ENCODE measurements at regions not wholly inside any gene's neighbourhood (a gene's known extent, or its start where the extent isn't known, plus 50 kb on each side); places are given as distances from the start of the nearest gene placed in this dataset.
"Not testable (repeated sequence)": the region's sequence is repeated elsewhere in the genome, so short reads cannot be mapped to it uniquely, and the experiment has no call there.

DNA sequence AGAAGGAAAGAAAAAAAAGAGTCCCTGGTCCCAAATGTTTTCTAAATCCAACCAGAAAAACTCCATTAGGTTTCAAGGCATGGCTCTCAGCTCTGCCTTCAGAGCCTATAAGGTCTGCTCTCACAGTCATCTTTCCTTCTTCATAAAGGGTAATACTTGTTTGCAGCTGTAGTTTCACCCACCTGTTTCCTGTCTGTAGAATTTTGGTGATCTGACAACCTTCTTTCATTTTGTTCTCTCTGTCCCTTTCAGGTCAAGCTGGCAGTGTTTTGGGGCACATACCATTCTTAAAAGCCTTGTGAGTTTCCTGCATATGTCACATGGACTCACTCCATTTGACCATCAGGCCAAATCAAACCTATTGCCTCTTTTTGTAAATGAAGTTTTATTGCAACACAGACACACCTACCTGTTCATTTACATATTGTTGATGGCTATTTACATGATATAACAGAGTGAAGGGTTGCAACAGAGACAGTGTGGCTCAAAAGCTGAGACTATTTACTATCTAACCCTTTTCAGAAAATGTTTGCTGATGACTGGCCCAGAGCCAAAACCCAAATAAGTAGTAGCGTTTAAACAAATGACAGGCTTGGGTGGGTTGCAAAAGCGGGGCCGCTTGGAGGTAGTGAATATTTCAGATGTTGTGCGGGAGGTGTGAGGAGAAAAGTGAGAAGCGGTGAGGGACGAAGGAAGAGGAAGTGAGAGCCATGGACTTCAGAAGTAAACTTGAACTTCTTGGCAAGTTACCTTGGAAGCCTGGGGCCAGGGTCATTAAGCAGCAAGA is 292.7 kb upstream of the PROK2 start:
- no peak for DNase-seq (ENCODE audit: low read depth in 2 of 2, low spot score in 1 of 2)

DNA sequence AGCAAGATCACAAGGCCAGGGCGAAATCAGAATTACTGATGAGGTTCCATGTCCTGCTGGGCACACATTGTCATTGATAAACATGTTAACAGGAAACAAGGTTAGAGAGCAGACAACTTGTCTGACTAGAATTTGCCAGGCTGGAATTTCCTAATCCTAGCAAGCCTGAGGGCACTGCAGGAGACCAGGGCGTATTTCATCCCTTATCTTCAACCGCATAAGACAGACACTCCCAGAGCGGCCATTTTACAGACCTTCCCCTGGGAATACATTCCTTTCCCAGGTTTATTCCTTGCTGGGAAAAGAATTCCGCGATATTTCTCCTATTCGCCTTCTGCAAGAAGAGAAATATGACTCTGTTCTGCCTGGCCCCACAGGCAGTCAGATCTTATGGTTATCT is 290.9 kb upstream of the PROK2 start:
- DNase-seq (ENCODE audit: low read depth in 2 of 2, low spot score in 1 of 2): not testable (repeated sequence)

DNA sequence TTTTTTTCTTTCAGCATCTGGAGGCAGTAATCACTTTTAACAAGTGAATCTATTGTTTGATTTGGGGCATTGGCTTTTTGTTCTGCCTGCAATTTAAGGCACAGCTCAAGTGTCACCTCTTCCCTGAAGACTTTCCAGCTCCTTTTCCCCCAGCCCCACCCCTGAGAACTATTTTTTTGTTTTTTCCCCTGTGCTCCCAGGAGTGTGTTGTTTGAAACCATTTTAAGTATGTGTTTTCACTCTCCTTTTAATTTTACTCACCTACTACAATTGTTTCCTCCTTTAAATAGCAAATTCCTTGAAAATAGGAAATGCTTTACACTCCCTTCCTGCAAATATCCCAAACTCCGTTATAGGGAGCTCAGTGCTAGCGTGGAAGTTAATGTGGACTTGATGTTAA is 286.7 kb upstream of the PROK2 start:
- no peak for DNase-seq (ENCODE audit: low read depth in 2 of 2, low spot score in 1 of 2)

DNA sequence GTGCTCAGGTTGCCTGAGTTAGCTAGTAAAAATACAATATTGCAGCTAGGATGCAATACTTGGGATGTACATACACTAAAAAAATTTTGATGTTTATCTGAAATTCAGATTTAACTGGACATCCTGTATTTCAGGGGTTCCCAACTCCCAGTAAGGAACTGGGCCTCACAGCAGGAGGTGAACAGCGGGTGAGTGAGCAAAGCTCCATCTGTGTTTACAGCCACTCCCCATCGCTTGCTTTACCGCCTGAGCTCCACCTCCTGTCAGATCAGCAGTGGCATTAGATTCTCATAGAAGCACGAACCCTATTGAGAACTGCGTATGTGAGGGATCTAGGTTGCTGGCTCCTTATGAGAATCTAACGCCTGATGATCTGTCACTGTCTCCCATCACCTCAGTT is 285.1 kb upstream of the PROK2 start:
- DNase-seq (ENCODE audit: low read depth in 2 of 2, low spot score in 1 of 2): no peak

DNA sequence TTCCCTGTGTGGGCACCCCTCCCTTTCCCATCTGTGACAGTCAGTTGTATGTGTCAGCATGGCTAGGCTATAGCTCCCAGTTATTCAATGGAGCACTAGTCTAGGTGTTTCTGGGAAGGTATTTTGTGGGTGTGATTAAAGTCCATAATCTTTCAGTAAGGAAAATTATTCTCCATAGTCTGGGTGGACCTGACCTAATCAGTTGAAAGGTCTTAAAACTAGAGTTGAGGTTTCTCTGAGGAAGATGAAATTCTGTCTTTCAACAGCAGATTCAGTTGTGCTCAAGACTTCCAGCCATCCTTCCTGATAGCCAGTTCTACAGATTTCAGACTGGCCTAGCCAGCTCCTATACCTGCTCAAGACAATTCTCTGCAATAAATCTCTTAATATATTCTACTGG is 284.6 kb upstream of the PROK2 start:
- DNase-seq (ENCODE audit: low read depth in 2 of 2, low spot score in 1 of 2): no peak

DNA sequence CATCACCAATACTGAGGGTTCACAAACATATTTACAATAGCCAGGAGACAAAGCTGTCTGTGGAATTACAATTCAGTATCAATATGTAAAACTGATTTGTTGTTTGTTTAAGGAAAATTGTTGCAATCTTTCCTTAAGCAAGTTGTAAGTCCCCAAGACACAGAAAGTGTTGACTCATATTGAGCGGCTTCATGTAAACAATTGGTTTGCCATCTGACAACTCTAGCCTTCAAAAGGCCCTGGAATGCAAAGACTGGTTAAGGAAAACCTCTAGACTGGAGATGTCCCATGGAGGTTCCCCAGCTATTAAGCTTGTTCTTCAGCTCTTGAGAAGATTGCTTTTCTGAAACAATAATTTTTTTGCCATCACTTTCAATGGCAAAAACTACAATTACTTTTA is 283.7 kb upstream of the PROK2 start:
- no peak for DNase-seq (ENCODE audit: low read depth in 2 of 2, low spot score in 1 of 2)

DNA sequence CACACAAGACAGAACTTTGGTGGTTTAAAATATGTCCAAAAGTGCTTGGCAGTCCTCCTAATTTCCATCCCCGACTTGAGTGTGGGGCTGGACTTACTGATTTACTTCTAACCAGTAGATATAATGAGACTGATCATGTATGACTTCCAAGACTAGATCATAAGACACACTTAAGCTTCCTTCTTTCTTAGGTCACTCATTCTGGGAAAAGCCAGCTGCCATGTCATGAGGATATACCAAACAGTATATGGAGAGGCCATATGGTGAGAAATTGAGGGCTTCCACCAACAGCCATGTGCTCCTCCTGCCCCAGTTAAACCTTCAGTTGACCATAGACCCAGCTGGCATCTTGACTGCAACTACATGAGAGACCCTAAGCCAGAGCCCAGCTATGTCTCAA is 282.8 kb upstream of the PROK2 start:
- no peak for DNase-seq (ENCODE audit: low read depth in 2 of 2, low spot score in 1 of 2)

DNA sequence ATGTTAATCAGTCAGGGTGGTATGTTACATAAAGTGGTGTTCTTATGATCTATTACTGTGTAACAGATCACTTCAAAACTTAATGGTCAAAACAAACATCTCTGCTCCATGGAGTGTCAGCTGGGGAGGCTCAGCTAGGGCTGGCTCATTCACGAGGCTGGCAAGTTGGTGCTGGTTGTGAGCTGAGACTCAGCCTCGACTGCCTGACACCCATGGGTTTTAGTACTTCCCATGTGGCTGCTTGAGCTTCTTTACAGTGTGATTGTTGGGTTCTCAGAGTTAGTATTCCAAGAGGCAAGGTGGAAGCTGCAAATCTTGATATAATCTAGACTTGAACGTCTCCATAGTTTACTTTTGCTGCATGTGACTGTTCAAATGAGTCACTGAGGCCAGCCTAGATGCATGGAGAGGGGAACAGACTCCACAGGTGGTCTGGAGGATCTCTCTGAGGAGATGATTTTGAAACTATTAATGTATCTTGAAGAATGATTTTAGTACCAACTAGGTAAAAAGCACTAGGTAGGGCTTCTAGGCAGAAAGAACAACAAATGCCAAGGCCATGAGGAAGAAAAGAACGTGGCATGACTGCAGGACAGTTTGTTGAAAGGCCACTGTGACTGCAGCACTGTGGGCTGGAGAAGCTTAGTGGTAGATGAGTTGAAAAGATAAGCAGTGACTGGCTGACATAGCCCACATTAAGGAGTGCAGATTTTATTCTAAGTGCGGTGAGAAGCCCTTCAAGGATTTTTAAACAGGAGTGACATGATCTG is 281.1 kb upstream of the PROK2 start:
- DNase-seq (ENCODE audit: low read depth in 2 of 2, low spot score in 1 of 2): no peak

DNA sequence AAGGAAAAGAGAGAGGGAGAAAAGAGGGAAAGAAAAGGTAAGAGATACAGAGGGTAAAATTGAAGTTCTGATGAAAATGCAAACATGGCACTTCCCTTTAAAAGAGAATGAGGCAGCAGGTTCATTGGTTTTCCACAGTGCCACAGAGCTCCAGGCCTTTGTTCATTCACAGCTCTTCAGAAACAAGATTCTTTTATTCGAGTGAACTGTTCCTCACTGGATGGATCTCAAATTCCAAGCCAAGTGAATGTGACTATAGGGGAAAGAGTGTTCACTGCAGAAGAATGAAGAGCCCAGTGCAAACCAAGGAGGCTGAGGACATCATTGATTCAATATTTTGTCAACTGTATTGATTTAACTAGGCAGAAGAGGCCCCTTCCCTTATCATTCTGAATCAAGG is 280.3 kb upstream of the PROK2 start:
- no peak for DNase-seq (ENCODE audit: low read depth in 2 of 2, low spot score in 1 of 2)

DNA sequence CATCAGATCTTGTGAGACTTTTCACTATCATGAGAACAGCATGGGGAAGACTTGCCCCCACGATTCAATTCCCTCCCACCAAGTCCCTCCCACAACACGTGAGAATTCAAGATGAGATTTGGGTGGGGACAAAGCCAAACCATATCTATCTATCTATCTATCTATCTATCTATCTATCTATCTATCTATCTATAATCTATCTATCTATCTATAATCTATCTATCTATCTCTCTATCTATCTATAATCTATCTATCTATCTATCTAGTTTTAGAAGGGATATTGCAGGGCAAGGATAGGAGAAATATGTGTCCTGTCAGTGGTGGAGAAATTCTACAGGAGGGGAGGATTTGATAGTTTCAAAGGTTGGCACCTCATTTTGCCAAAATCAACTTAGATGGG is 279.8 kb upstream of the PROK2 start:
- not testable (repeated sequence) for DNase-seq (ENCODE audit: low read depth in 2 of 2, low spot score in 1 of 2)

DNA sequence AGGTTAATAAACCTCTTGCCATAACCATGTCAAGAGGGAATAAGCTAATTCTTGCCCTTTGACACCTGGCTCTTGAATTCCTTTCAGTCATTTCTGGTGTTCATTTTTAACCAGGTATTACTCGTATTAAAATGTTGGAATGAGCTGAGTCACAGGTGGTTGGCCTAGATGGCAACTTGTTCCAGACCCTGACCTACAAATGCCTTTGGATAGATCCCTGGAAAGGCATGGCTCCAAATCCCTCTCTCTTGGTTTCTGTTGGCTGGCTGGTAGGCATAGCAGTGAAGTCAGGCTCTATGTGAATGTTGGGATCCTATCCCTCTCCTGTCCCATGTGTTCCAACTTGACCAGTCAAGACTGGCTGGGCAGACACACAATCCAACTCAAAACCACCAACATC is 277.1 kb upstream of the PROK2 start:
- DNase-seq (ENCODE audit: low read depth in 2 of 2, low spot score in 1 of 2): no peak

DNA sequence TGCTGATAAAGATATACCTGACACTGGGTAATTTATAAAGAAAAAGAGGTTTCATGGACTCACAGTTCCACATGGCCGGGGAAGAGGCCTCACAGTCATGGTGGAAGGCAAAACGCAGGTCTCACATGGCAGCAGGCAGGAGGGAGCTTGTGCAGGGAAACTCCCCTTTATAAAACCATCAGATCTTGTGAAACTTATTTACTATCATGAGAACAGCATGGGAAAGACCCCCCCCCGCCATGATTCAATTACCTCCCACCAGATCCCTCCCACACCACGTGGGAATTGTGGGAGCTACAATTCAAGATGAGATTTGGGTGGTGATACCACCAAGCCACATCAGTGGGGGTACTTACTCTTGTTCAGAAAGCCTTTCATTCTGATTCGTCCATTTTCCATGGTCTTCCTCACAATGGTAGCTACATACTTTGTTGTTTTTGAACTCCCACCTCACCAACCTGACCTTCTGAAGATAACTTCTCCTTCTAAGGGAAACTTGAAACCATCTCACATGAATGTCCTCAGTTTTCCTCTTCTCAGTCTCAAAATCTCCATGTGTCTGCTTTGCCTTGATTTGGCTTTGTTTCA is 275.6 kb upstream of the PROK2 start:
- no peak for DNase-seq (ENCODE audit: low read depth in 2 of 2, low spot score in 1 of 2)

DNA sequence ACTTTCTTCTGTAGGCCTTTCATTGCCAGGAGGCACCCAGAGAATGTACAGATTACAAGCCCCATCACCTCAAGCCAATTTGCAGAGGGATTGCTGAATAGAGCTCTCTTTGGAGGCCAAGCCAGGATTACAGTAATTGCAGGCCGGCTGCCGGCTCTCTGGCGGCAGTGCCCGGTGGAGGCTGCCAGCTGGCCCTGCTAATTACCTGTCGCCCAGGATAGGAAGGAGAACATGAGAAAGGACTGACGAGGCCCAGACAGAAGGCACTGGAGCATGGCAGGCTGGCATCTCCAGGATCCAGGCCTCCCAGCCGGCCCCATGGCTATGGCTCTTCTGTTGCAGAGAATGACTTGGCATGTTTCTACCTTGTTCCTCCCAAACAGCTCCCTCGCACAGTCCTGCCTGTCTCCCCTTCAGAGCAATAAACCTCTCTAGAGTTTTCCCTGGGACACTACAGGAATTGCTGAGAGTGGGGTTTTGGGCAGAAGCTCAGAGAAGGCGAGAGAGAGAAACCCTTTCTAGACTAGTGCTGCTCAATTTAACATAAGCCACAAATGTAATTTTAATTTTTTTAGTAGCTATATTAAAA is 273.6 kb upstream of the PROK2 start:
- no peak for DNase-seq (ENCODE audit: low read depth in 2 of 2, low spot score in 1 of 2)

DNA sequence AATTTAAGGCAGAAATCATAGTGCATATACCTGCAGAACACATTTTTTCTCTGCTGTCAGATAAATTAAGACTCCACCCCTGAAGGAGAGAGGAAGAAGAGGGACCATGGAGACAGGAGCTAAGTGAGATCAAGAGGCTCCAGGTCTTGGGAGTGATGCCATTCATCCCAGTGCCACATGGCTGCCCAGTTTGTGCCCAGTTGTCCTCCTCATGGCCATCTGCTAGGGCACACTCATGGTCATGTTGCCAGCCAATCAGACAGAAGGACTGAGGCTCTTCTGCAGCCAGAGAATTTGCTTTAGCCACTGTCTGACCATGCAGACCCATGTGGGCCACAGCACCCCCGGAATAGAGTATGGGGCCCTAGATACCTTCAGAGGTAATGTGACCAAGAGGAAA is 270.5 kb upstream of the PROK2 start:
- no peak for DNase-seq (ENCODE audit: low read depth in 2 of 2, low spot score in 1 of 2)

DNA sequence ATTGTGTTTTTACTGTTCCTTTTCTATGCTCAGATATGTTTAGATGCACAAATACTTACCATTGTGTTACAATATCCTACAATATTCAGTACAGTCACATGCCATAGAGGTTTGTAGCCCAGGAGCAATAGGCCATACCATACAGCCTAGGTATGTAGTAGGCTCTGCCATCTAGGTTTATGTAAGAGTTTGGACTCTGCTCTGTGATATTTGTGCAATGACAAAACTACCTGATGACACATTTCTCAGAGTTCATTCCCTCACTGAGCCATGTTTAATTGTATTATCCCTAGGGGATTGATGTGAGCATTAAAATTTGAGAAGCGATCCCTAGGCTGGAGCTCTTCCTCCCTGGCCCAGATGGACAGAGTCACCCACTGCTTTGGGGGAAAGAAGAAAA is 270.0 kb upstream of the PROK2 start:
- DNase-seq (ENCODE audit: low read depth in 2 of 2, low spot score in 1 of 2): no peak

DNA sequence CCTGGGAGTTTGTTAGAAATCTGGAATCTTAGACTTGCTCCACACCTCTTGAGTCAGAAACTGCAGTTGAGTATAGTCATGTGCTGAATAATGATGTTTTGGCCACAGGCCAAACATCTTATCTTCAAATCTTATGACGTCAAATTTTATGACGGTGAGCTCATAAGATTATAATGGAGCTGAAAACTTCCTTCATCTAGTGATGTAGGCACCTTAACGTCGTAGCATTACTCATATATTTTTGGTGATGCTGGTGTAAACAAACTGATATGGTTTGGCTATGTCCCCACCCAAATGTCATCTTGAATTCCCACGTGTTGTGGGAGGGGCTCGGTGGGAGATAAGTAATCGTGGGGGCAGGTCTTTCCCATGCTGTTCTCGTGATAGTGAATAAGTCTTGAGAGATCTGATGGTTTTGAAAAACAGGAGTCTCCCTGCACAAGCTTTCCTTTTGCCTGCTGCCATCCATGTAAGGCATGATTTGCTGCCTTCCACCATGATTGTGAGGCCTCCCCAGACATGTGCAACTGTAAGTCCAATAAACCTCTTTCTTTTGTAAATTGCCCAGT is 268.0 kb upstream of the PROK2 start:
- no peak for DNase-seq (ENCODE audit: low read depth in 2 of 2, low spot score in 1 of 2)

DNA sequence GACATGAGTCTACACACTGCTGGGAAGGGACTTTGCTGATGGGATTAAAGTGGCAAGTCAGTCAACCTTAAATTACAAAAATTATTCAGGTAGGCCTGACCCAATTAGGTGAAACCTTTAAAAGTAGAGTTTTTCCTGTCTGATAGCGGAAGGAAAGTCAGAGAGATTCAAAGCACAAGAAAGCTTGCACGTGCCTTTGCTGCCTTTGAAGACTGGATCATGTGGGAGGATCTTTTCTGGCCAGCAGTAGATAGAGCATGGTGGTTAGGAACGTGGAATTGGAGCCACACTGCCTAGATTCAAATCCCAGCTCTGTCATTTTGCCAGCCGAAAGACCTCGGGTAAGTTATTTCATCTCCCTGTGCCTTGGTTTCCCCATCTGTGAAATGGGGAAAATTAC is 265.8 kb upstream of the PROK2 start:
- no peak for DNase-seq (ENCODE audit: low read depth in 2 of 2, low spot score in 1 of 2)

DNA sequence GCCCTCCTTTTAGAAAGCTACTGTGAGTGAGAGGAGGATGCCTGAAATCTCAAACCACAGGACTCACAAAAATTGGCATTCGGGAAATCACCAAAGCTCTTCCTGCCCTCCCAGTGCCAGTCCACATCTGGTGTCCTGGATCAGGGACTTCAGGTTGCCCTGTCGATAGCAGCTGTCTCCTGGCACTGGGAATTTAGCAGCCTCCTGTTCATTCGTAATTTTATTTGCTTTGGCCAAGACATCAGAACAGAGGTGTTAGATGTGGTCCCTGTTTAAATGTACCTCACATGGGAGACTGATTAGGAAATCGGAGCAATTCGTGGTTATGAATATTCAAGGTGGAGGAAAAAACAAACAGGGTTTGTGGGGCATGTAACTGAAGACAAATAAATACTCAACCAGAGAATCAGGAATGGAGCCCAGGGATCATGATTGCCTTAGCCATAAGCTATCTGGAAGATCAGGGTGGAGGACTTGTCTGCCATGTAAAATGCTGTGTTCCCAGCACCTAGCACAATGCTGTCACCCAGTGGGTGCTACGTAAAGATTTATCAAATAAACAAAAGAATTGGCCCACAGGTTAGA is 265.2 kb upstream of the PROK2 start:
- DNase-seq (ENCODE audit: low read depth in 2 of 2, low spot score in 1 of 2): no peak

DNA sequence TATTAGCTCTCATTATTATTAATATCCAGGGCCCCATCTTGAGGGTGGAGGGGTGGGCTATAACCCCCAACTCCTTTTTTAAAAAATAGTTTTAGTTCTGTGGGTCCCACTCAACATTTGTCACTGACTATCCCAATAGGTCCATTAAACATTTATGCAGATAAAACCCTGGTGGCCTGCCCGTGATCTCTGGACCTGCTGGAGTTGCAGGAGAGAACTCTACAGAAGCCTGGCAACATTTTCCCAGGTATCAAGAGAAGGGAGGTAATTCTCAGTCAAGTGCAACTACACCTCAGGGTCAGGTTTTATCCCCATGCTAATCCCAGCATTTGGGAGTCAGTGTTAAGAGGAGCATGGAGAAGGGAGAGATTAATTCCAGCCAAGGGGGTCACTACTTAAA is 264.4 kb upstream of the PROK2 start:
- DNase-seq (ENCODE audit: low read depth in 2 of 2, low spot score in 1 of 2): no peak

DNA sequence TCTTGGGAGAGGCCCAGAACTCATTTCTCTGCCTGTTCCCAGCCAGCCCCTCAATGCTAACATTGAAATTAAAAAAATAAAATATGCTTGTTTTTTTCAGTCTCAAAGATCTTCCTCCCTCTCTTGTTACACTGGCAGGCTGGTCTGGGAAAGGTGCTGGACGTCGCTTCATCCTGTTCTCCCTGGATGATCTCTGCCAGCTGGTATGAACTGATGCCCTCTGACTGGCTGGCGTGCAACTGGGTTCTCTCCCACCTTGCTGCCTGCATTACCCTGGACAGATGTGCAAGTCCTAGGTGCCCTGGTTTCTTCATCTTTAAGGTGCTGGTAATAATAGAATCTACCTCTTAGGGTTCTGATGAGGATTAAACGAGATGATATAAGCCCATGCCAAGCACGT is 263.9 kb upstream of the PROK2 start:
- no peak for DNase-seq (ENCODE audit: low read depth in 2 of 2, low spot score in 1 of 2)

DNA sequence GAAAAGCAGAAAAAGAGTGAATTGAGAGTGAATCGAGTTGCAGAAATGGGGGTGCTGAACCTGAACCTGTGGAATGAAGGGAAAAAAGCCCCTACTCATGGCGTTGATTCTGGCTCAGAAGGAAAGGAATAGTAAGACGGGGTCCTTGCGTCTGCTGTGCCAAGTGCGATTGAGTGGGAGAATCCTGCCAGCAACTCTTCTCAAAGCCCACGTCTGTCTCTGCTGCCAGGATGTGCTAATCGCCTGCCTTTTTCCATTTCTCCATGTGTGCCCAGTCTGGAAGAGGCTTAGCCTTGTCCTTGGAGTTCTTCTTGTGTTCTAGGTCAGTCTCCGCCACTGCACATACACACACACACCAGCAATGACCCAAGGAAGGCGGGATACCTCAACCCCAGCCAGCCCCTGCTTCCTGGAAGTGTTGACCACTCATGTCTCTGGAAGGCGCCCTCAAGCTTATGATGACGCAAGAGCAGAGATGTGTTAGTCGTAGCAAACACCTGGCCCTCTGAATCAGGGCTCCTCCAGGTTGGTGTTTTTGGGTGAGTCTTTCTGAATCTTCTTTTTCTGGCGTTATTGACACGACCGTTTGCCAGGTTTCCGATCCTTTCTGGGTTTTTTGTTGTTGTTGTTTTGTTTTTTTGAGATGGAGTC is 262.4 kb upstream of the PROK2 start:
- no peak for DNase-seq (ENCODE audit: low read depth in 2 of 2, low spot score in 1 of 2)

Measured in stimulated activated CD8-positive, alpha-beta memory T cell treated with anti-CD3 and anti-CD28 coated beads, Interleukin-4, amount 100 ng/mL, for 1 hour (primary cell).